ES-I3 (cell line): ENCODE measurements at regions not wholly inside any gene's neighbourhood (a gene's known extent, or its start where the extent isn't known, plus 50 kb on each side); places are given as distances from the start of the nearest gene placed in this dataset.
"Not testable (repeated sequence)": the region's sequence is repeated elsewhere in the genome, so short reads cannot be mapped to it uniquely, and the experiment has no call there.

Experiments
- H3K36me3 ChIP-seq: 2 replicates; pipeline ENCODE4 v1.6.1; 2013; ENCODE audit warnings: mild to moderate bottlenecking, low read length, control low read depth, moderate library complexity; ENCODE audit not compliant: insufficient read depth
- H3K4me1 ChIP-seq: 2 replicates; pipeline ENCODE4 v1.6.1; 2013; ENCODE audit warnings: mild to moderate bottlenecking, control low read depth, low read length; ENCODE audit not compliant: insufficient read depth
- H3K9ac ChIP-seq: 2 replicates; pipeline ENCODE4 v1.6.1; 2013; ENCODE audit warnings: low read depth, mild to moderate bottlenecking, low read length, moderate library complexity
- H3K9me3 ChIP-seq: 2 replicates; pipeline ENCODE4 v1.6.1; 2013; ENCODE audit warnings: mild to moderate bottlenecking, low read length, moderate library complexity; ENCODE audit not compliant: control insufficient read depth, insufficient read depth

- Histone ChIP-seq H3K36me3 (no peaks in the 10 kb centered on the region), H3K4me1 (peaks cover 16% of the 10 kb centered on the region)
These were observed 603.5 kb upstream of the CITED2 start for GRCh38 chr6:139977887-139978332.

GRCh38 chr6:139973669-139974344 lies 599.4 kb upstream of the CITED2 start:
- Histone ChIP-seq H3K36me3 (no peaks in the 10 kb centered on the region), H3K4me1 (no peaks in the 10 kb centered on the region), H3K9ac (no peak overlapping the region), H3K9me3 (no peaks in the 10 kb centered on the region; the same call in 1 of the 2 replicates)

More at GRCh38 chr6:139977887-139978332, 603.5 kb upstream of the CITED2 start:
- Histone ChIP-seq H3K9me3 (no peaks in the 10 kb centered on the region), H3K9ac (no peak overlapping the region)

- H3K9ac ChIP-seq, result no peak overlapping the region
- H3K9me3 ChIP-seq, result no peaks in the 10 kb centered on the region; the same call in 1 of the 2 replicates
- no peaks in the 10 kb centered on the region for H3K36me3 ChIP-seq
- no peaks in the 10 kb centered on the region for H3K4me1 ChIP-seq
These were observed 597.7 kb upstream of the CITED2 start for GRCh38 chr6:139972116-139972515.

- H3K9me3 ChIP-seq, result no peaks in the 10 kb centered on the region; the same call in 1 of the 2 replicates
- H3K4me1 ChIP-seq, result peaks cover under 1% of the 10 kb centered on the region; the same call in 1 of the 2 replicates
- no peak overlapping the region for H3K9ac ChIP-seq
- H3K36me3 ChIP-seq, result no peaks in the 10 kb centered on the region
These were observed 596.1 kb upstream of the CITED2 start for GRCh38 chr6:139970591-139970991.

DNA sequence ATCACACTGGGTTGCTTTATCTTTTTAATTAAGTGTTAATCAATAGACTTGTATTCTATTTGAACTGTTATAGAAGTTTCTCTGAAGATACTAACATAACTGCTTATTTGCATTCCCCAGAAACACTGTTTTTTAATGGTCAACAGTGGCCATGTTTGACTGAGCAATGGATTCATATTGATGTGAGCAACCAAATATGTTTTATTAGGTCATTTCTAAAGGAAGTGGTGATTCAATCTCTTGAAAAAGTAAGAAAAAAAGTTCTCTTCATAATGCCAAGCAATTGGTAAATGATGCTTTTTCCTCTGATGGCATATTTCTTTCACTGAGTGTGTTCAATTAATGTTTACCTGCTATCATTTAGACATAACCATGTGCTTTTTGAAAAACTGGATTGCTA lies 593.0 kb upstream of the CITED2 start:
- H3K9ac ChIP-seq, result no peak overlapping the region
- peaks cover 8% of the 10 kb centered on the region for H3K4me1 ChIP-seq
- no peaks in the 10 kb centered on the region for H3K36me3 ChIP-seq
- H3K9me3 ChIP-seq, result no peaks in the 10 kb centered on the region; the same call in 1 of the 2 replicates

DNA sequence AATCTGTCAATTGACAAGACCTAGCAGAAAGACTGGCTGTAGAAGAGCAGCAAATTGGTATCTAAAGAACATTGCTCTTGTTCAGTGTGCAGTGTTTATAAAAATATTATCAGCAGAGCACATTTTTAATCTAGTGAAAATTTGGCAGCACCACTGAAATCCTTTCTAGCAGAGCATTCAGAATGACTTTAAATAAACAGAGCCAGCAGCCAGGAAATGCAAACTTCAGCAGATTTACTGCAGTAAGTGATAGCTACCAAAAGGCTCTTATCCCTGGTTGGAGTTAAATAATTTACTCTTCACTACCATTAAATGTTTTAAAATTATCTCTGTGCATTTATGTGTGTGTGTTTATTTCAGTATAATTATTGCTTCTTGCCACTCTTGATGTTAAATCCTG lies 590.9 kb upstream of the CITED2 start:
- H3K4me1 ChIP-seq, result peaks cover 8% of the 10 kb centered on the region
- H3K36me3 ChIP-seq, result no peaks in the 10 kb centered on the region
- H3K9me3 ChIP-seq, result no peaks in the 10 kb centered on the region; the same call in 1 of the 2 replicates
- H3K9ac ChIP-seq, result no peak overlapping the region

DNA sequence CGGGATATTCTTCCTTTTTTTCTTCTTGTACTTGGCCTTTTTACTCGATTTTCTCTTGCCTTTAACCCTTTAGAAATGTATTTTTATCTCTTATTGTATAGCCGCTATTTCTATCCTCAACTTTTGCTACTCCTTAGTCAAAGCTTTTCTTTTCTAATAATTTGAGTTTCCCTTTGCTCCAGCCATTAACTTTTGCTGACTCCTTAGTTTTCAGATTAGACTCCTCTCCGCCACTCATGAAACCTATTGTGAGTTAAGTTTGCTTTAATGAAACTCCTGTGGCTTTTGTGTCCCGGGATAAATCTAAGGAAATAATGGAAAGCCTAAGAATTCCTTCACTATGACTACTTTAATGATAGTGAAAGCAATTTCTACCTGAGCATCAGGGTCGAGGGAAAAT lies 590.3 kb upstream of the CITED2 start:
- no peaks in the 10 kb centered on the region; the same call in 1 of the 2 replicates for H3K9me3 ChIP-seq
- no peaks in the 10 kb centered on the region for H3K36me3 ChIP-seq
- peaks cover 8% of the 10 kb centered on the region for H3K4me1 ChIP-seq
- H3K9ac ChIP-seq, result no peak overlapping the region

- Histone ChIP-seq H3K36me3 (no peaks in the 10 kb centered on the region), H3K9ac (no peak overlapping the region), H3K4me1 (peaks cover 8% of the 10 kb centered on the region), H3K9me3 (no peaks in the 10 kb centered on the region)
These were observed 588.4 kb upstream of the CITED2 start for GRCh38 chr6:139962654-139963347.

GRCh38 chr6:139961190-139961589 lies 586.7 kb upstream of the CITED2 start:
- Histone ChIP-seq H3K9ac (no peak overlapping the region), H3K36me3 (no peaks in the 10 kb centered on the region), H3K4me1 (peaks cover 8% of the 10 kb centered on the region)

DNA sequence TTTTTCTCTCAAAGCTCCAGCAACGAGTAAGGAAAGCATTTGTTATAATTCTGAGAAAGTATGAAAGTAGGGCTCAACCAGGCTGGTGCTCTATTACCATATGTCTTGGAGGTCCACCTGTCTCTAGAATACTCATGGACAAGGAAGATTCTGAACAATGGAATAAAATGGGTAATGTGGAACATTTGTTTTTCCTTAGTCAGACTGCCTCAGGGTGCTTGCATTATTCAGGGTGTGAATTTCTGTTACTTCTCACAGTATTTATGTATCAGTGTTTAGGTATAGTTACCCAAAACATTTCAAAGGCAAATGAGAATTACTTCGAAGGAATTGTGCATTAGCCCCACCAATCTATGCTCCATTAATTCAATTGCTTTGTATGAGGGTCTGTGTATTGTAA lies 586.2 kb upstream of the CITED2 start:
- Histone ChIP-seq H3K9ac (no peak overlapping the region), H3K36me3 (no peaks in the 10 kb centered on the region), H3K9me3 (no peaks in the 10 kb centered on the region), H3K4me1 (peaks cover 8% of the 10 kb centered on the region)

More at GRCh38 chr6:139961190-139961589, 586.7 kb upstream of the CITED2 start:
- H3K9me3 ChIP-seq, result no peaks in the 10 kb centered on the region

GRCh38 chr6:139955366-139956155 lies 581.1 kb upstream of the CITED2 start:
- Histone ChIP-seq H3K9ac (no peak overlapping the region), H3K36me3 (no peaks in the 10 kb centered on the region), H3K4me1 (no peaks in the 10 kb centered on the region), H3K9me3 (peaks cover 4% of the 10 kb centered on the region; the same call in 1 of the 2 replicates)

DNA sequence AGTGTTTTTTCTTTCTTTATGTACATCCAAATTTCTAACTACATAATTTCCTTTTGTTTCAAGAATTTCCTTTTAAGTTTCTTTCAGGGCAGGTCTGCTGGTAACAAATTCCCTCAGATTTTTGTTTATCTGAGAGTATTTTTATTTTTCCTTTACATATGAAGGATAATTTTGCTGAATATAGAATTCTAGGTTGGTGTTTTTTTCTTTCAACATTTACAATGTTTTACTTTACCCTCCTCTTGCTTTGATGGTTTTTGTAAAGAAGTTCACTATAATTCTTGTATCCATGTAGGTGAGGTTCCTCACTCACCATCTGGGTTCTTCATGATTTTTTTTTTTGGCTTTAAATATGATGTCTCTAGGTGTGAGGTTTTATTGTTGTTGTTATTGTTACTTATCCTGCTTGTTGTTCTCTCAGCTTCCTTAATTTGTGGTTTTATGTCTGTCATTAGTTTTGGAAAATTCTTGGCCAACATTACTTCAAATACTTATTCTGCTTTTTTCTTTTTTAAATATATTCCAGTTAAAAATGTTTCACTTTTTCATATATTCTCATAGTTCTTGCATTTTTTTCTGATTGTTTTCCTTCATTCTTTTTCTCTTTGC lies 580.1 kb upstream of the CITED2 start:
- Histone ChIP-seq H3K9ac (no peak overlapping the region), H3K9me3 (peaks cover 6% of the 10 kb centered on the region), H3K4me1 (no peaks in the 10 kb centered on the region), H3K36me3 (no peaks in the 10 kb centered on the region)

DNA sequence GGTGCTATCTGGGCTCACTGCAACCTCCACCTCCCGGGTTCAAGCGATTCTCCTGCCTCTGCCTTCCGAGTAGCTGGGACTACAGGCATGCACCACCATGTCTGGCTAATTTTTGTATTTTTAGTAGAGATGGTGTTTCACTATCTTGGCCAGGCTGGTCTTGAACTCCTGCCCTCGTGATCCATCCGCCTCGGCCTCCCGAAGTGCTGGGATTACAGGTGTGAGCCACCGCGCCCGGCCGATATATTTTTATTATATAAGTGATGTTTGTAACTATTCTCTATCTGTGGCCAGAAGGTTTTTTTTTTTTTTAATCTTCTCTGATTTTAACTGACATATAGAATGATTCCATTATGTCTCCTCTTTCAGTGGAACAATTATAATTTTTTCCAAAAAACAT lies 579.3 kb upstream of the CITED2 start:
- not testable (repeated sequence) for H3K9ac ChIP-seq, H3K4me1 ChIP-seq, H3K36me3 ChIP-seq, H3K9me3 ChIP-seq

- Histone ChIP-seq H3K4me1 (no peaks in the 10 kb centered on the region), H3K9ac (no peak overlapping the region), H3K36me3 (no peaks in the 10 kb centered on the region), H3K9me3 (peaks cover 8% of the 10 kb centered on the region)
These were observed 576.7 kb upstream of the CITED2 start for GRCh38 chr6:139951172-139951571.
